ENCODE measurements at regions not wholly inside any gene's neighbourhood (a gene's known extent, or its start where the extent isn't known, plus 50 kb on each side); places are given as distances from the start of the nearest gene placed in this dataset.

DNA sequence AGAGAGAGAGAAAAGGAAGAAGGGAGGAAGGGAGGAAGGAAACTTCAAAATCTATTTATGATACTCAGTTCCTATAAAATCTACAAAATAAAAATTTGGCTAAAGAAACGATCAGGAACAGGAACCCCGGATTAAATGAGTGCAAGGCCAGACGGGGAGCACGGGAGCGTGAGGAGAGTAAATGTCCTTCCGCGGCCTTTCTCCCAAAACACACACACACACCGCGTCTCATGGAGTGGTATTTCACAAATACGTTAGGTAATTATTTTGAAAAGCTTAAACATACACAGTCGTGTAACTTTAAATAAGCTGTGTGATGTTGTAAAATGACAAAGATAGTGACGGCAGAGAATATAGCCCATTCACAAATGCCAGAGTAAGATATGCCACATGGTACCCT lies 125.7 kb upstream of the AFDN start:
- POLR2A ChIA-PET = no interaction called here
- TF ChIP-seq CTCF (IDR thresholded peaks at IDR 0.05; ENCODE audit: control extremely low read depth, extremely low read depth, low read depth, missing control alignments) = no peak
- CTCF ChIA-PET = interaction anchor here (1.8 kb wide), 1 partner anchor 14 kb away, joined by 6 read pairs; no protein-coding TSS in a partner anchor
- no peak for DNase-seq (ENCODE audit: extremely low spot score)

DNA sequence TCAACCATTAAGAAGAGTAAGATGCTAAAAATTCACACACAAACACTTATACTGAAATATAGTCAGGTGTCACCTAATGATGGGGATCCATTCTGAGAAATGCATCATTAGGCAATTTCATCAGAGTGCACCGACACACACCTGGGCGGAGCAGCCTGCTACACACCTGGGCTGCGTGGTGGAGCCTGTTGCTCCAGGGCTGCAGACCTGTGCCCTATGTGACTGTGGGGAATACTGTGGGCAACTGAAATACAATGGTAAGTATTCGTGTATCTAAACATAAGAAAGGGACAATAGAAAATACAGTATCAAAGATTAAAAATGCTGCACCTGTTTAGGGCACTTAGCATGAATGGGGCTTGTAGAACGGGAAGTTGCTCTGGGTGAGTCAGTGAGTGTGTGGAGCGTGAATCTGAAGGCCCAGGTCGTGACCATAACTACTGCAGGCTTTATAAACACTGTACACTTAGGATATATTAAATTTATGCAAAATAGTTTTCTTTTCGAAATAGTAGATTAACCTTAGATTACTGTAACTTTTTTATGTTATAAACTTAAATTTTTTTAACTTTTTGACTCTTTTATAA lies 124.4 kb upstream of the AFDN start:
- no peak for DNase-seq (ENCODE audit: extremely low spot score)
- ChIA-PET CTCF (no interaction called here), POLR2A (interaction anchor here (0.7 kb wide), 1 partner anchor 1753 kb away, joined by 4 read pairs; no protein-coding TSS in a partner anchor)
- no peak for TF ChIP-seq CTCF (IDR thresholded peaks at IDR 0.05; ENCODE audit: control extremely low read depth, extremely low read depth, low read depth, missing control alignments)

DNA sequence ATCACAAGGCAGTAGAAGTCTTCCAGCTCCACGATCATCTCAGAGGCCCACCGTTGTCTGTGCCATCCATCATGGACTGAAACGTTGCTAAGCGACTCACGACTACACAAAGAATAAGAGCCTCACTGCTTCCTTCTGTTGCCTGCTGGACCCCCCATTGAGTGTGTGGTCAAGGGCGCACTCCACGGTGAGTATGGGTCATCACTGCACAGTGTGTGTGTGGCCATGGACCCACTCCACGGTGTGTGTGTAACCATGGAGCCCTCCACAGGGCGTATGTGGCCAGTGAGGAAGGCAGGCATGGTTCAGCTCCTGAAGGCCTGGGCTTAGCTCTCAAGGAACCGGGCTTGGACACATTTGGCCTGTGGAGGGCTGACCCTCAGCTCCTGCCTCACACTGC lies 123.4 kb upstream of the AFDN start:
- no peak for DNase-seq (ENCODE audit: extremely low spot score)
- ChIA-PET POLR2A (no interaction called here), CTCF (no interaction called here)
- no peak for TF ChIP-seq CTCF (IDR thresholded peaks at IDR 0.05; ENCODE audit: control extremely low read depth, extremely low read depth, low read depth, missing control alignments)

DNA sequence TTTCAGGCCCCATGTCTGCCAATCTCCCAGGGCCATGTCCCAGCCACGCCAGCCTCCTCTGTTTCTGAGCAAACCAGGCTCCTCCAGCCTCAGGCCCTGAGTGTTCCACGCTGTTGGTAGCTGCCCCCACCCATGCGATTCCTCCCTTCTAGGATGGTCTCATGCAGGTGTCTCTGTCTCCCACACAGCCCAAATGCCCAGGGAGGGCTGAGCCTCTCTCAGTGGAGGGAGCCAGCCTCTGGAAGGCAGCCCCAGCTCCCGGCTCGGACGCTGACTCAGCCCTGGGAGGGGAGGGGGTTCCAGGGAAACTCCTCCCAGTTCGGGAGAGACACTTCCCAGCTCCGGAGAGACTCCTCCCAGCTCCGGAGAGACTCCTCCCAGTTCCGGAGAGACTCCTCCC lies 122.9 kb upstream of the AFDN start:
- ChIA-PET CTCF (no interaction called here), POLR2A (no interaction called here)
- DNase-seq (ENCODE audit: extremely low spot score) = no peak
- no peak for TF ChIP-seq CTCF (IDR thresholded peaks at IDR 0.05; ENCODE audit: control extremely low read depth, extremely low read depth, low read depth, missing control alignments)

- no peak for DNase-seq (ENCODE audit: extremely low spot score)
- POLR2A ChIA-PET = no interaction called here
- TF ChIP-seq CTCF (IDR thresholded peaks at IDR 0.05; ENCODE audit: control extremely low read depth, extremely low read depth, low read depth, missing control alignments) = no peak
- CTCF ChIA-PET = interaction anchor here (1.3 kb wide), 1 partner anchor 23 kb away, joined by 3 read pairs; no protein-coding TSS in a partner anchor
These were observed 122.3 kb upstream of the AFDN start for GRCh38 chr6:167704396-167704901.

GRCh38 chr6:167705211-167705750 lies 121.4 kb upstream of the AFDN start:
- POLR2A ChIA-PET = no interaction called here
- TF ChIP-seq CTCF (IDR thresholded peaks at IDR 0.05; ENCODE audit: control extremely low read depth, extremely low read depth, low read depth, missing control alignments) = no peak
- CTCF ChIA-PET = interaction anchor here (1.3 kb wide), 1 partner anchor 22 kb away, joined by 3 read pairs; no protein-coding TSS in a partner anchor
- DNase-seq (ENCODE audit: extremely low spot score) = no peak

Data from GM10248 (cell line).